Activated T-cell treated with anti-CD3 and anti-CD28 coated beads, Interleukin-2, amount 50 U/mL, for 1 hour (primary cell): ENCODE measurements at regions not wholly inside any gene's neighbourhood (a gene's known extent, or its start where the extent isn't known, plus 50 kb on each side); places are given as distances from the start of the nearest gene placed in this dataset.
"Not testable (repeated sequence)": the region's sequence is repeated elsewhere in the genome, so short reads cannot be mapped to it uniquely, and the experiment has no call there.

Source experiments
- DNase-seq: peaks from one replicate; pipeline ENCODE4 v3.0.0-alpha.2; 2020

DNA sequence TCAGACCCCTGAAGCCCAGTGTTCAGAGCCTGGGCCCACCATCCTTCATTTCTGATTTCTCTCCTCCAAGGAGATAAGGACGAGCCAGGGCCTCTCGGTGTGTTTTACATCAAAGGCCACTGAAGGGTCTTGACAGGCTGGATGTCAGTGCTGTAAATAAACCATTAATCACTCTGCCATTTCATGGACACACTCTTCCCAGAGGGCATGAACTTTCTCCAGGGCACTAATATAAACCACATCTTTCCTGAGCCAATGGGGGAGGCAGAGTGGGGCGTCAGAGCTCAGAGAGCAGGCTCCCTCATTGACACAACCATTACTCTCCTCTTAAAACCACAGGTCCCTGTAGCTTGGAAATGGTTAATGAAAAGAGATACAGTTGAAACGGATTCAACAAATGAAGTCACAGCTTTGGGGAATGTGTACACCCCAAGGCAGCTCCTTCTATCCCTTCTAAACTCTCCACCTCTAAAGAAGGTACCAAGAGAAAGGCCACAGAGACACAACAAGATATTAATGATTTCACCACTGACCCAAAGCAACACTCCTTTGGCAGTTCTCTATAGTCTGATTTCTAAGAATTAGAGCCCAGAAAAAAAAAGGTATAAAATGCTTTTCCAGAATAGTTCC lies 200.6 kb downstream of the CHIC2 start:
- no peak for DNase-seq

- DNase-seq, result no peak
These were observed 201.2 kb downstream of the CHIC2 start for GRCh38 chr4:53863158-53863557.

GRCh38 chr4:53861856-53862610 lies 202.4 kb downstream of the CHIC2 start:
- DNase-seq, result no peak

DNA sequence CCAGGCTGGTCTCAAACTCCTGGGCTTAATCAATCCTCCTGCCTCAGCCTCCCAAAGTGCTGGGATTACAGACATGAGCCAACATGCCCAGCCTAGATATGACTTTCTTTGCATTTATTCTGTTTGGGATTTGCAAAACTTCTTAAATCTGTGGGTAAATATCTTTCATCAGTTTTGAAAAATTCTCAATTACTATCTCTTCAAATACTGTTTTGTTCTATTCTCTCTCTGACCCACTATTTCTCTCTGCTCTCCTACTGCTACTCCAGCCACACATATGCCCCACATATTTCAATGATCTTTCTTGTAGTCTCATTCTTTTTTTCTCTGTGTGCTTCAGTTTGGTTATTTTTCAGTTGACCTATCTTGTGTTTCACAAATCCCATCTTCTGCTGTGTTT lies 205.1 kb downstream of the CHIC2 start:
- no peak for DNase-seq

GRCh38 chr4:53858744-53859143 lies 205.7 kb downstream of the CHIC2 start:
- DNase-seq, result no peak

DNA sequence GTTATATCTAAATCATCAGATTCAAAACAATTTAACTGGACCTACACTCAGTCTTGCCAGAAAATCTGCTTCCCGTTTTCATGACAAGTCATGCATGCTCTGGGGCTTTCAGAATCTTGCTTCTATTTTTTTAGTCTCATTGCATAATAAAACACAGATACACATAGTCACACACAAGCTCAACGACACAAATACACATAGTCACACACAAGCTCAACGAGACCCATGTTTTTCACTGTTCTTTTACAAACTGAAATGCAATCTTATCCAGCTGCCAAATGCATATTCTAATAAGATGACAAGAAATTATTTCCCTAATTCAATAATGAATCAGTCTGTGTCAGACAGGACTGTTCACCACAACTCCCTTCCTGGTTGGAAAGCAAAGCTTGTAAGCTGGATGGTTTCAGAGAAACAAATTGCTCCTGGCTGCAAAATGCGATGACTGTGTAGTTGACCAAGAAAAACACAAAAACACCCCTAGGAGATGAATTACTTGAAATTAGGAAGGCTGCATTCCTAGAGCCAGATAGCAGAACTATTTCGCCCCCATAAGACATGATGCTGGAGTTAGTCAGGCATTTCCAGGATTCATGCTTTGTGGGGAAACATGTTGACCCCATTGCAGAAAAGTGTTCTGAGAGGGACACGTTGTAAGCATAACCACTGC lies 208.7 kb downstream of the CHIC2 start:
- no peak for DNase-seq

- no peak for DNase-seq
These were observed 209.3 kb downstream of the CHIC2 start for GRCh38 chr4:53854991-53855568.

DNA sequence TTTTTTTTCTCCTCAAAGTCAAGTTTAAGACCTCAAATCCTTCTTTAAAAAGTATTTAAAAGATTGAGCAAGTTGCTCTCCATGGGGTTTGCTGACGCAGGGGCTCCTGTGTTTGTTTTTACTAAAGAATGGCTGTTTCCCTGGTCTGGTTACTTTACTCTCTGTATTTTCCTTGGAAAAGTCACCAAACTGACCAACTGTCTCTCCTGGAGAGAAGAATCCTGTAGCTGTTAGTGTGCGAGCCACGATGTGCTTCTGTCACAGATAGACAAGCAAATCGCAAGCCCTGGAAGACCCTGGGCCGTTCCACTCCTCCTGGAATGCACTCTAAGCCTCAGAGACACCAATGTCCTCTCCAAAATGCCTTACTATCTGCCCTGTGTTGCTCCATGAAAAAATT lies 212.1 kb downstream of the CHIC2 start:
- DNase-seq, result no peak

DNA sequence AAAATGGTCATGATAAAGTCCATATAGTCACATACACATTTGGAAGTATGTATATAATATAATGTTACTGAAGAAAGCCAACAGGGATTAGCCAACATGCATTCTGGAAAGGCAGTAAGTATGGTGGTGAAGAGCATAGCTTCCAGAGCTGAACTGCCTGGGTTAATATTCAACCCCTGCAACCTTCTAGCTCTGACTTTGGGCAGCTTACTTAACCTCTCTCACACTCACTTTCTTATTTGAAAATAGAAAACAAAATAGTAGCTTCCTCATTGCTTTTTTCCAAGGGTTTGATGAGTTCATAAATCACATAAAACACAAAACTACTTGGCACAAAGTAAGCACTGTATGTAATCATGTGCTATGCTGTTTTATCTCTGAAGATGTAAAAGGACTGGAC lies 216.4 kb downstream of the CHIC2 start:
- no peak for DNase-seq

- DNase-seq, result no peak
These were observed 219.9 kb downstream of the CHIC2 start for GRCh38 chr4:53844551-53844950.

DNA sequence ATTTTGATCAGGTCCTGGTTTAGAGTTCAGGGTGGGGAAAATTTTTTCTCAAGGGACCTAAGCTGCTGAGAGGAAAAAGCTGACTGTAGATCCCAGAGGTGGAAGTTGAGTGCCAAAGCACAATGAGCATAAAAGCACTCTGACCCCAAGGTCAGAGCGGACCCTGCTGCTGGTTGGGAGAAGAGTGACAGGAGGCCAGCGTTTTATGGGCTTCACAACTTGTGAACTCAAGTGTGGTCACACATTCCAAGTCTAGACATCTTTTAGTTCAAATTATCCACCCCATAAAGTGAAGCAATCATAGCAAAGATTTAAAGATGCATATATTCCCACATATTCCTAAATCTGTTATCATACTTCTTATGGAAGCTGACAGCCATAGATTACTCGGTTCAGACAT lies 220.3 kb downstream of the CHIC2 start:
- no peak for DNase-seq

GRCh38 chr4:53841711-53842110 lies 222.7 kb downstream of the CHIC2 start:
- no peak for DNase-seq

- DNase-seq, result no peak
These were observed 223.8 kb downstream of the CHIC2 start for GRCh38 chr4:53840643-53841042.

GRCh38 chr4:53833302-53834003 lies 231.0 kb downstream of the CHIC2 start:
- DNase-seq, result not testable (repeated sequence)

DNA sequence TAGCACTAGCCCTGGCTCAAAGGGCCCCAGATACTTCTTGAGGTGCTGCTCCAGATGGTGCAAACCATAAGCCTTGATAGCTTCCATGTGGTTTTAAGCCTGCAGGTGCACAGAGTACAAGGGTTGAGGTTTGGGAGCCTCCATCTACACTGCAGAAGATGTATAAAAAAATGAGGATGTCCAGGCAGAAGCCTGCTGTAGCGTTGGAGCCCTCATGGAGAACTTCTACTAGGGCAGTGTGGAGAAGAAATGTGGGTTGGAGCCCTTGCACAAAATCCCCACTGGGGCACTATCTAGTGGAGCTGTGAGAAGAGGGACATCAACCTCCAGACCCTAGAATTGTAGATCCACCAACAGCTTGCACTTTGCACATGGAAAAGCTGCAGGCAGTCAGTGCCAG lies 231.9 kb downstream of the CHIC2 start:
- DNase-seq, result no peak

DNA sequence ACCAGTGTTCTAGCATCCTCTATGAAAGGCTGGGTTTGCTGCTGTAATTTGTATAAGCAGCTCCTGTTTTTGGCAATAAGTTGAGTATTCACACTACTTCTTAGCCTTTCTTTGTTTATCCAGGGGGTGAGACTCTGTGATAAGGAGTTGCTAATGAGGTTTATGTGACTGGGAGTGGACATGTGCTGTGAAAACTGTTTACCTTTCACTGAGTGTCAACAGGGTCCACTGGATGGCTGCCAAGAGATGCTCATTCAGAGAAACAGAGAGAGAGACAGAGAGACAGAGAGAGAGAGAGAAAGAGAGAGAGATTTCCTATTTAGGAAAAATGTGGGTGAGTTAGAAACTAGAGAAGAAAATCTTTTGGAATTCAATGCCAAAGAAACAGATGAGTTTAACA lies 233.9 kb downstream of the CHIC2 start:
- DNase-seq, result no peak

GRCh38 chr4:53821179-53821851 lies 230.0 kb upstream of the LNX1 start:
- no peak for DNase-seq

DNA sequence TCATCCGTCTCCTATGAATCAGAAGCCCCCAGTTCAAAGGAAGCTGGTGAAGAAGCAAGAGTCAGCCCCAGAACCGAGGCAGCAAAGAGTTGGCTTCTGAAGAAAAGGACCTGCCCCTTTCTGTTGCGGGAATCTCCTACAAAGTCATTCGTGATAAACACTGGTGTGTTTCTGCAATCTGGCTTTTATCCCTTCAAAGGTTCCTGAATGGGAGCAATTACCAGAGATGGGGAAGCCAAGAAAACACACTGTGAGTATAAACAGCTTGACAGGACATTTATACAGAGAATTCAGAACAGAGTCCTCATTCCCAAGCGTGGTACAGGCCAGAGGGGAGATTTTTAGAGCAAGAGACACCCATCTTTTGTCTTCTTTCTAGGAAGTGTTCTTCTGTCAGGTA lies 226.8 kb upstream of the LNX1 start:
- no peak for DNase-seq

DNA sequence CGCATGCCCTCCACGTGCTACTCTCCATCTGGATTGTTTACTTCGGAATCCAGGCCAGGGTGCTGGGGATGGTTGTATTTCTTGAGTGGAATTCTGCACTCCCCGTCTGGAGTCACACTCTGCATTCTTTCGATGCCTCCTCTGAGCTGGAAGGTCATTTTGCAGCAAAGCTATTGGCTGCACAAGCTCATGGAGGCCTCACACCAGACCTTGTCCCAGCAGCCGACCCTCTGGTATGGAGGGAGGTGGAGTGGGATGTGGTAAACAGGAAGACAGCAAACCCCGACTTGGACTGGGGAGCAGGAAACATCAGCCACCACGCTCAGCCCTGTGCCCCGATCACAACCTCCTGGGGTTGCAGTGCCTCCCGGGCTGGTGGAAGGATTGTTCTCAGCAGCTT lies 225.3 kb upstream of the LNX1 start:
- DNase-seq, result no peak

- no peak for DNase-seq
These were observed 224.0 kb upstream of the LNX1 start for GRCh38 chr4:53815281-53815680.

DNA sequence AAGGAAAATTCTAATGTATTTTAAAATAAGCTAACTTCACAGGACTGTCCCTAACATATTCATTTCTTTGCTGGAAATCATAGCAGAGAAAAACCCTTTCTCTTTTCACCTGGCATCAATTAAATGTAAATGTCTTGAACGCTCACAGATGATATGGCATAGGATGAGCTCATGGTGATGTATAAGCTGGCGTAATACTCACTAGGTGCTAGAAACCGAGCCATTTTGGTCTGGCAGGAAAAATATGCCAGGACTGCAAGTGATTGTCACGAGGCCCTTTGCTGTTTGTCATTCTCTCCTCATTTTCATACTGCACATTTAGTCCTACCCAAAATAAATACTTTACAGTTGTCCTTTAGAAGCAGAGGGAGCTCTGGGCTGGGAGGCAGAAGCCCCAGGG lies 222.7 kb upstream of the LNX1 start:
- DNase-seq, result no peak

GRCh38 chr4:53810643-53811042 lies 219.4 kb upstream of the LNX1 start:
- no peak for DNase-seq

DNA sequence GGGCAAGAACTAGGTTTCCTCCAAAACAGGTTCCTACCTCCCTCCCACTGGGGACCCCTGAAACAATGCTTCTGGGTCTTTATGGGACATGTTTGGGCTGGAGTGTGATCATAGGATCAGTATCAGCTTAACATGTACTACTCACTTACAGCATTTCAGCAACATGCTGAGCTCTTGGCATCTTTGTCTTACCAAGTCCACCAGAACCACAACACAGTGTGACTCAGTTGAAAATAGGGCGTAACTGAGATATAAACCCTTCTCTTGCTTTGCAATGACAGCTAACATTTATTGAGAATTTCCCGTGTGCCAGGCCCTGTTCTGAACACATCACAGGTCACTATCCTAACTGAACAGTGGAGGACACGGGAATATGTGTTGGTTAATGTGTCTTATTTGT lies 218.5 kb upstream of the LNX1 start:
- DNase-seq, result no peak
